Panc1 (cell line): ENCODE measurements at regions not wholly inside any gene's neighbourhood (a gene's known extent, or its start where the extent isn't known, plus 50 kb on each side); places are given as distances from the start of the nearest gene placed in this dataset.

Source experiments
- ATAC-seq: fragments of 200-7000 bp; cut with Tn5 transposase; 2 replicates; pipeline ENCODE4 v1.9.1; 2020; ENCODE audit warnings: mild to moderate bottlenecking, moderate library complexity
- BruUV-seq: library from RNA; stranded (reverse); fragments of 400-500 nt; replicated peaks from 2 replicates; lab custom pipeline; 2021; lab: Mats Ljungman, UMichigan
- CTCF ChIA-PET: fragments of 300-600 bp; sonication (Branson Sonifier 250); formaldehyde crosslinking; loops from one replicate; lab custom pipeline; 2022; ENCODE audit warnings: antibody characterized with exemption; lab: Charles Lee
- POLR2A ChIA-PET: fragments of 300-600 bp; sonication (Branson Sonifier 250); formaldehyde crosslinking; loops from one replicate; lab custom pipeline; 2022; ENCODE audit warnings: antibody characterized with exemption; lab: Charles Lee
- DNase-seq: peaks from one replicate; pipeline ENCODE4 v3.0.0-alpha.2; 2010; ENCODE audit warnings: low read depth, low spot score
- H3K27ac ChIP-seq: 2 replicates; pipeline ENCODE4 v1.5.1; 2011; ENCODE audit warnings: mild to moderate bottlenecking, low read length, inconsistent platforms
- H3K27me3 ChIP-seq: fragments of 200-500 bp; sonication (Bioruptor generic); 2 replicates; pipeline ENCODE4 v1.6.0; 2014; ENCODE audit warnings: low read length, inconsistent platforms; ENCODE audit not compliant: control insufficient read depth, insufficient read depth
- H3K36me3 ChIP-seq: fragments of 200-500 bp; sonication (Bioruptor generic); 2 replicates; pipeline ENCODE4 v1.5.1; 2014; ENCODE audit warnings: inconsistent platforms, mild to moderate bottlenecking, low read length, moderate library complexity; ENCODE audit not compliant: control insufficient read depth, insufficient read depth
- H3K4me1 ChIP-seq: 2 replicates; pipeline ENCODE4 v1.5.1; 2011; ENCODE audit warnings: inconsistent platforms, mild to moderate bottlenecking, low read length, moderate library complexity; ENCODE audit not compliant: control insufficient read depth, insufficient read depth
- H3K4me3 ChIP-seq, 2 experiments: 2 replicates each; pipeline ENCODE4 v1.5.1; 2011 to 2012; ENCODE audit warnings: low read depth in 2 of 2, low read length in 2 of 2, mild to moderate bottlenecking in 2 of 2, inconsistent platforms in 1 of 2, moderate library complexity in 1 of 2
- H3K9me3 ChIP-seq: fragments of 200-500 bp; sonication (Bioruptor generic); 2 replicates; pipeline ENCODE4 v1.5.1; 2014; ENCODE audit warnings: low read depth, mild to moderate bottlenecking, inconsistent platforms, low read length, moderate library complexity; ENCODE audit not compliant: control insufficient read depth, insufficient read depth
- CTCF ChIP-seq: fragments of 450-650 bp; IDR thresholded peaks from 2 replicates; pipeline ENCODE4 v1.5.1; 2017; ENCODE audit warnings: mild to moderate bottlenecking
- POLR2AphosphoS5 ChIP-seq: IDR thresholded peaks from 2 replicates; pipeline ENCODE4 v1.6.1; 2012; ENCODE audit warnings: mild to moderate bottlenecking, low read depth, low read length, moderate library complexity
- REST ChIP-seq, 2 experiments: IDR thresholded peaks; 2 replicates each; pipeline ENCODE4 v1.6.1; 2011 to 2012; ENCODE audit warnings: low read depth in 2 of 2, control low read depth in 1 of 2, low read length in 1 of 2, mild to moderate bottlenecking in 1 of 2, moderate library complexity in 1 of 2; ENCODE audit not compliant: insufficient read depth in 1 of 2
- SIN3A ChIP-seq: IDR thresholded peaks from 2 replicates; pipeline ENCODE4 v1.6.1; 2012; ENCODE audit warnings: low read depth, mild to moderate bottlenecking, low read length, moderate library complexity, borderline replicate concordance; ENCODE audit not compliant: insufficient read depth
- TCF7L2 ChIP-seq: IDR thresholded peaks from 2 replicates; pipeline ENCODE4 v1.6.1; 2011; ENCODE audit warnings: mild to moderate bottlenecking, low read depth, low read length, inconsistent platforms
- in situ Hi-C: cut with HindIII; loops from 2 replicates; pipeline ENCODE4 v1.10.0; 2016; ENCODE audit warnings: low sequenced_read_pairs, low pct_unique_long_range_greater_than_20kb
- intact Hi-C: fragments of 100-400 bp; cut with micrococcal nuclease; formaldehyde crosslinking; loops from one replicate; pipeline ENCODE4 v1.10.0; 2022; ENCODE audit not compliant: unreplicated experiment

GRCh38 chr18:40453903-40454302, 1501.1 kb upstream of the PIK3C3 start:
- Histone ChIP-seq H3K27ac (no peak overlapping the region), H3K36me3 (no peaks in the 10 kb centered on the region), H3K4me1 (no peaks in the 10 kb centered on the region), H3K9me3 (no peaks in the 10 kb centered on the region), H3K27me3 (no peaks in the 10 kb centered on the region), H3K4me3 (no peak overlapping the region)
- in situ Hi-C loops: no loop called here
- no peak for ATAC-seq
- no peak for TF ChIP-seq SIN3A
- intact Hi-C loops: no loop called here
- no TSS peak for BruUV-seq
- CTCF ChIA-PET: no interaction called here
- POLR2A ChIA-PET: no interaction called here
- no peak for DNase-seq

- ATAC-seq (no peak), DNase-seq (no peak)
- in situ Hi-C loops: no loop called here
- TF ChIP-seq POLR2AphosphoS5 (no peak), CTCF (no peak), SIN3A (no peak), TCF7L2 (no peak), REST (IDR thresholded peaks at IDR 0.05; ENCODE audit: insufficient read depth in 1 of 2, low read depth in 2 of 2, low read length in 1 of 2) (no peak)
- no peaks in the 10 kb centered on the region for H3K36me3 ChIP-seq
- no TSS peak for BruUV-seq
- no peaks in the 10 kb centered on the region for H3K4me1 ChIP-seq
- H3K27me3 ChIP-seq: no peaks in the 10 kb centered on the region
- no peak overlapping the region for H3K27ac ChIP-seq
- CTCF ChIA-PET: no interaction called here
- H3K4me3 ChIP-seq: no peak overlapping the region
- H3K9me3 ChIP-seq: no peaks in the 10 kb centered on the region
- intact Hi-C loops: no loop called here
- POLR2A ChIA-PET: no interaction called here
Observed at GRCh38 chr18:40452599-40452998, 1502.4 kb upstream of the PIK3C3 start.

- Histone ChIP-seq H3K36me3 (no peaks in the 10 kb centered on the region), H3K27me3 (no peaks in the 10 kb centered on the region), H3K4me3 (no peak overlapping the region), H3K27ac (no peak overlapping the region), H3K4me1 (no peaks in the 10 kb centered on the region), H3K9me3 (no peaks in the 10 kb centered on the region)
- TF ChIP-seq TCF7L2: no peak
- no peak for TF ChIP-seq POLR2AphosphoS5
- TF ChIP-seq CTCF: no peak
- TF ChIP-seq SIN3A: no peak
- TF ChIP-seq REST (IDR thresholded peaks at IDR 0.05; ENCODE audit: insufficient read depth in 1 of 2, low read depth in 2 of 2, low read length in 1 of 2): no peak
- in situ Hi-C loops: no loop called here
- intact Hi-C loops: no loop called here
- CTCF ChIA-PET: no interaction called here
- DNase-seq (no peak), ATAC-seq (no peak)
- no TSS peak for BruUV-seq
- POLR2A ChIA-PET: no interaction called here
Observed at GRCh38 chr18:40450751-40451150, 1504.3 kb upstream of the PIK3C3 start.
